ENCODE measurements at regions not wholly inside any gene's neighbourhood (a gene's known extent, or its start where the extent isn't known, plus 50 kb on each side); places are given as distances from the start of the nearest gene placed in this dataset.
A peak's percentile ranks its signal among the peaks of the same experiment; 100 is the strongest.

GRCh38 chr19:29267701-29268100, 54.8 kb upstream of the UQCRFS1 start:
- Histone ChIP-seq H3K27me3 (no peaks in the 10 kb centered on the region), H3K36me3 (no peaks in the 10 kb centered on the region), H3K9me3 (no peaks in the 10 kb centered on the region), H3K4me1 (peaks cover 0 to 8% of the 10 kb centered on the region in 2 donors), H3K27ac (no peak overlapping the region), H3K4me3 (no peak overlapping the region)
- no peak for TF ChIP-seq CTCF (IDR thresholded peaks at IDR 0.05)
- no peak for DNase-seq (ENCODE audit: low spot score)

GRCh38 chr19:29268103-29268502, 55.2 kb upstream of the UQCRFS1 start:
- TF ChIP-seq CTCF (IDR thresholded peaks at IDR 0.05) = no peak
- Histone ChIP-seq H3K27ac (no peak overlapping the region), H3K36me3 (no peaks in the 10 kb centered on the region), H3K9me3 (no peaks in the 10 kb centered on the region), H3K4me3 (no peak overlapping the region), H3K4me1 (peaks cover 0 to 8% of the 10 kb centered on the region in 2 donors), H3K27me3 (no peaks in the 10 kb centered on the region)
- DNase-seq (ENCODE audit: low spot score) = no peak

GRCh38 chr19:29268721-29269393, 55.9 kb upstream of the UQCRFS1 start:
- no peak for TF ChIP-seq CTCF (IDR thresholded peaks at IDR 0.05)
- no peaks in the 10 kb centered on the region for H3K27me3 ChIP-seq

GRCh38 chr19:29269641-29270040, 56.7 kb upstream of the UQCRFS1 start:
- Histone ChIP-seq H3K9me3 (no peaks in the 10 kb centered on the region), H3K4me1 (peaks cover 0 to 8% of the 10 kb centered on the region in 2 donors), H3K4me3 (no peak overlapping the region), H3K36me3 (no peaks in the 10 kb centered on the region), H3K27me3 (no peaks in the 10 kb centered on the region), H3K27ac (no peak overlapping the region)
- no peak for TF ChIP-seq CTCF (IDR thresholded peaks at IDR 0.05)
- no peak for DNase-seq (ENCODE audit: low spot score)

More at GRCh38 chr19:29268721-29269393, 55.9 kb upstream of the UQCRFS1 start:
- H3K4me3 ChIP-seq = no peak overlapping the region
- DNase-seq (ENCODE audit: low spot score) = no peak
- no peak overlapping the region for H3K27ac ChIP-seq
- no peaks in the 10 kb centered on the region for H3K9me3 ChIP-seq
- H3K36me3 ChIP-seq = no peaks in the 10 kb centered on the region
- H3K4me1 ChIP-seq = peaks cover 0 to 8% of the 10 kb centered on the region in 2 donors

- TF ChIP-seq CTCF (IDR thresholded peaks at IDR 0.05) = no peak
- Histone ChIP-seq H3K27ac (no peak overlapping the region), H3K27me3 (no peaks in the 10 kb centered on the region), H3K4me1 (peaks cover 0 to 8% of the 10 kb centered on the region in 2 donors), H3K36me3 (no peaks in the 10 kb centered on the region), H3K9me3 (no peaks in the 10 kb centered on the region), H3K4me3 (no peak overlapping the region)
- DNase-seq (ENCODE audit: low spot score) = peak; percentile 34
These were observed 58.4 kb upstream of the UQCRFS1 start for GRCh38 chr19:29271341-29271740.

- DNase-seq (ENCODE audit: low spot score) = no peak
These were observed 59.0 kb upstream of the UQCRFS1 start for GRCh38 chr19:29271911-29272310.

More at GRCh38 chr19:29271911-29272310, 59.0 kb upstream of the UQCRFS1 start:
- Histone ChIP-seq H3K27ac (no peak overlapping the region), H3K36me3 (no peaks in the 10 kb centered on the region), H3K4me3 (no peak overlapping the region), H3K9me3 (no peaks in the 10 kb centered on the region), H3K27me3 (no peaks in the 10 kb centered on the region), H3K4me1 (peaks cover 0 to 8% of the 10 kb centered on the region in 2 donors)
- no peak for TF ChIP-seq CTCF (IDR thresholded peaks at IDR 0.05)
